KBM-7 (cell line): ENCODE measurements at regions not wholly inside any gene's neighbourhood (a gene's known extent, or its start where the extent isn't known, plus 50 kb on each side); places are given as distances from the start of the nearest gene placed in this dataset.

Source experiments
- DNase-seq: peaks from one replicate; pipeline ENCODE4 v3.0.0-alpha.2; 2015
- in situ Hi-C: fragments of 300-500 bp; cut with MboI; formaldehyde crosslinking; loops from 2 replicates; pipeline ENCODE4 v1.14.3; 2020; ENCODE audit warnings: low sequenced_read_pairs, low pct_unique_long_range_greater_than_20kb, mixed read lengths

DNA sequence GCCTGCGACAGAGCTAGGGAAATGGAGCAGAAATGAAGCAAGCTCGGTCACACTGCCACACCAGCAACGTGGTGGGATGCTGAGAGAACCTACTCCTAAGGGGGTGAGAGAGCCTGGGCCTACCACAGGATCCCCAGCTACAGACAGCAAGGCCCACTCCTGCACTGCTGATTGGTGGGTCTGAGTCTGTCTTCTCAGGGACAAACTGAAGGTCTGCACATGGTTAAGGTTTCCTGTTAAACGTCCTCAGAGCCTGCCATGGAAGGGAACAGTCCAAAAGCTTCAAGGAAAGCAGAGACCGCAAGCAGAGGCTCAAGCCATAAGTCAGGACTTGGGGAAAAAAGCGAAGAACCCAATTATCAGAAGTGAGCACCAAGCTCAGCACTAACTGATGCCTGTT is 53.5 kb upstream of the MED4 start:
- in situ Hi-C loops = no loop called here
- no peak for DNase-seq

DNA sequence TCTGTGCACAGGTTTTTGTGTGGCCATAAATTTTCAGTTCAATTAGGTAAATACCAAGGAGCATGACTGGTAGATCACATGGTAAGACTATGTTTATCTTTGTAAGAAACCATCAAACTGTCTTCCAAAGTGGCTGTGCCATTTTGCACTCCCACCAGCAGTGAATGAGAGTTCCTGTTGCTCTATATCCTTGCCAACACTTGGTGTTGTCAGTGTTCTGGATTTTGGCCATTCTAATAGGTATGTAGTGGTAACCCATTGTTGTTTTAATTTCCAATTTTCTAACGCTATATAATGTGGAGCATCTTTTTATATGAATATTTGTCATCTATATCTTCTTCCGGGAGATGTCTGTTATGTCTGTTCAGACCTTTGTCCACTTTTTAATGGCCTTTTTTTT is 51.7 kb upstream of the MED4 start:
- DNase-seq = no peak
- in situ Hi-C loops = no loop called here

DNA sequence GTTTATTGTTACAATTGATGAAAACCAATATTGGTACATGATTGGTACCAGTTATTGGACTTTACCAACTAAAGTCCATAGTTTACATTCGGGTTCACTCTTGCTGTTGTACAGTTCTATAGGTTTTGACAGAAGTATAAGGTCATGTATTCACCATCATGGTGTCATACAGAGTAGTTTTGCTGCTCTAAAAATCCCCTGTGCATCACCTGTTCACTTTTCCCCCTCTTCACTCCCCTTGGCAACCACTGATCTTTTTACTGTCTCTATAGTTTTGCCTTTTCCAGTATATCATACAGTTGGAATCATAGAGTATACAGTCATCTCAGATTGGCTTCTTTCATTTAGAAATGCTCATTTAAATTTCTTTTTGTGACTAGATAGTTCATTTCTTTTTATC is 51.2 kb upstream of the MED4 start:
- in situ Hi-C loops = no loop called here
- no peak for DNase-seq
